Panc1 (cell line): ENCODE measurements at regions not wholly inside any gene's neighbourhood (a gene's known extent, or its start where the extent isn't known, plus 50 kb on each side); places are given as distances from the start of the nearest gene placed in this dataset.

Experiments used
- POLR2AphosphoS5 ChIP-seq: IDR thresholded peaks from 2 replicates; pipeline ENCODE4 v1.6.1; 2012; ENCODE audit warnings: mild to moderate bottlenecking, low read depth, low read length, moderate library complexity
- SIN3A ChIP-seq: IDR thresholded peaks from 2 replicates; pipeline ENCODE4 v1.6.1; 2012; ENCODE audit warnings: low read depth, mild to moderate bottlenecking, low read length, moderate library complexity, borderline replicate concordance; ENCODE audit not compliant: insufficient read depth
- TCF7L2 ChIP-seq: IDR thresholded peaks from 2 replicates; pipeline ENCODE4 v1.6.1; 2011; ENCODE audit warnings: mild to moderate bottlenecking, low read depth, low read length, inconsistent platforms
- TF ChIP-seq, protein P1 (sequence below): fragments of 450-650 bp; IDR thresholded peaks from 2 replicates; pipeline ENCODE4 v1.5.1; 2017; ENCODE audit warnings: mild to moderate bottlenecking
- TF ChIP-seq, protein P2 (sequence below), 2 experiments: IDR thresholded peaks; 2 replicates each; pipeline ENCODE4 v1.6.1; 2011 to 2012; ENCODE audit warnings: low read depth in 2 of 2, control low read depth in 1 of 2, low read length in 1 of 2, mild to moderate bottlenecking in 1 of 2, moderate library complexity in 1 of 2; ENCODE audit not compliant: insufficient read depth in 1 of 2

DNA sequence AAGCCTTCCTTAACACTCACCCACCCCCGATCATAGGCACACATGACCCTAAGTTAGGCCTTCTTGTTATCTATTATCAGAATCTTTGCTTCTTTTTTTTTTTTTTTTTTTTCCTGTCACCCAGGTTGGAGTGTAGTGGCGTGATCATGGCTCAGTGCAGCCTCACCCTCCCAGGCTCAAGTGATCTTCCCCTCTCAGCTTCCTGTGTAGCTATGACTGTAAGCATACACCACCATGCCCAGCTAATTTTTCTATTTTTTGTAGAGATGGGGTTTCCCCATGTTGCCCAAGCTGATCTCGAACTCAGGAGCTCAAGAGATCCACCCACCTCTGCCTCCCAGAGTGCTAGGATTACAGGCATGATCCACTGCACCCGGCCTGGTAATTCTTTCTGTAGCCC lies 328.7 kb downstream of the NR4A2 start:
- TF ChIP-seq, protein P1, sequence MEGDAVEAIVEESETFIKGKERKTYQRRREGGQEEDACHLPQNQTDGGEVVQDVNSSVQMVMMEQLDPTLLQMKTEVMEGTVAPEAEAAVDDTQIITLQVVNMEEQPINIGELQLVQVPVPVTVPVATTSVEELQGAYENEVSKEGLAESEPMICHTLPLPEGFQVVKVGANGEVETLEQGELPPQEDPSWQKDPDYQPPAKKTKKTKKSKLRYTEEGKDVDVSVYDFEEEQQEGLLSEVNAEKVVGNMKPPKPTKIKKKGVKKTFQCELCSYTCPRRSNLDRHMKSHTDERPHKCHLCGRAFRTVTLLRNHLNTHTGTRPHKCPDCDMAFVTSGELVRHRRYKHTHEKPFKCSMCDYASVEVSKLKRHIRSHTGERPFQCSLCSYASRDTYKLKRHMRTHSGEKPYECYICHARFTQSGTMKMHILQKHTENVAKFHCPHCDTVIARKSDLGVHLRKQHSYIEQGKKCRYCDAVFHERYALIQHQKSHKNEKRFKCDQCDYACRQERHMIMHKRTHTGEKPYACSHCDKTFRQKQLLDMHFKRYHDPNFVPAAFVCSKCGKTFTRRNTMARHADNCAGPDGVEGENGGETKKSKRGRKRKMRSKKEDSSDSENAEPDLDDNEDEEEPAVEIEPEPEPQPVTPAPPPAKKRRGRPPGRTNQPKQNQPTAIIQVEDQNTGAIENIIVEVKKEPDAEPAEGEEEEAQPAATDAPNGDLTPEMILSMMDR = no peak
- TF ChIP-seq POLR2AphosphoS5 (no peak), SIN3A (no peak), TCF7L2 (no peak)
- TF ChIP-seq, protein P2, sequence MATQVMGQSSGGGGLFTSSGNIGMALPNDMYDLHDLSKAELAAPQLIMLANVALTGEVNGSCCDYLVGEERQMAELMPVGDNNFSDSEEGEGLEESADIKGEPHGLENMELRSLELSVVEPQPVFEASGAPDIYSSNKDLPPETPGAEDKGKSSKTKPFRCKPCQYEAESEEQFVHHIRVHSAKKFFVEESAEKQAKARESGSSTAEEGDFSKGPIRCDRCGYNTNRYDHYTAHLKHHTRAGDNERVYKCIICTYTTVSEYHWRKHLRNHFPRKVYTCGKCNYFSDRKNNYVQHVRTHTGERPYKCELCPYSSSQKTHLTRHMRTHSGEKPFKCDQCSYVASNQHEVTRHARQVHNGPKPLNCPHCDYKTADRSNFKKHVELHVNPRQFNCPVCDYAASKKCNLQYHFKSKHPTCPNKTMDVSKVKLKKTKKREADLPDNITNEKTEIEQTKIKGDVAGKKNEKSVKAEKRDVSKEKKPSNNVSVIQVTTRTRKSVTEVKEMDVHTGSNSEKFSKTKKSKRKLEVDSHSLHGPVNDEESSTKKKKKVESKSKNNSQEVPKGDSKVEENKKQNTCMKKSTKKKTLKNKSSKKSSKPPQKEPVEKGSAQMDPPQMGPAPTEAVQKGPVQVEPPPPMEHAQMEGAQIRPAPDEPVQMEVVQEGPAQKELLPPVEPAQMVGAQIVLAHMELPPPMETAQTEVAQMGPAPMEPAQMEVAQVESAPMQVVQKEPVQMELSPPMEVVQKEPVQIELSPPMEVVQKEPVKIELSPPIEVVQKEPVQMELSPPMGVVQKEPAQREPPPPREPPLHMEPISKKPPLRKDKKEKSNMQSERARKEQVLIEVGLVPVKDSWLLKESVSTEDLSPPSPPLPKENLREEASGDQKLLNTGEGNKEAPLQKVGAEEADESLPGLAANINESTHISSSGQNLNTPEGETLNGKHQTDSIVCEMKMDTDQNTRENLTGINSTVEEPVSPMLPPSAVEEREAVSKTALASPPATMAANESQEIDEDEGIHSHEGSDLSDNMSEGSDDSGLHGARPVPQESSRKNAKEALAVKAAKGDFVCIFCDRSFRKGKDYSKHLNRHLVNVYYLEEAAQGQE (IDR thresholded peaks at IDR 0.05; ENCODE audit: insufficient read depth in 1 of 2, low read depth in 2 of 2, low read length in 1 of 2) = no peak
